GM12878 (cell line): ENCODE measurements at regions not wholly inside any gene's neighbourhood (a gene's known extent, or its start where the extent isn't known, plus 50 kb on each side); places are given as distances from the start of the nearest gene placed in this dataset.

ENCODE experiments used
- CEBPB ChIP-seq, 2 experiments: fragments of 150-350 bp in 1 of 2; IDR thresholded peaks; 2 replicates each; pipeline ENCODE4 v1.6.1; 2012 to 2014; ENCODE audit warnings: low read depth in 2 of 2, low read length in 2 of 2, borderline replicate concordance in 1 of 2, inconsistent platforms in 1 of 2
- CTCF ChIP-seq, 3 experiments: IDR thresholded peaks in 2 of 3; conservative IDR thresholded peaks in 1 of 3; 2 replicates each; pipeline ENCODE4 v1.5.1; 2011; ENCODE audit warnings: low read depth in 3 of 3, low read length in 3 of 3, mild to moderate bottlenecking in 3 of 3, control low read depth in 2 of 3, moderate library complexity in 2 of 3, inconsistent platforms in 1 of 3, mixed read lengths in 1 of 3; ENCODE audit not compliant: control insufficient read depth in 2 of 3, insufficient read depth in 1 of 3; ENCODE audit errors: extremely low read depth in 1 of 3
- GABPA ChIP-seq: IDR thresholded peaks from 2 replicates; pipeline ENCODE4 v1.6.1; 2014; ENCODE audit warnings: antibody characterized with exemption, low read depth, mild to moderate bottlenecking, inconsistent platforms
- POLR2AphosphoS5 ChIP-seq: IDR thresholded peaks from 2 replicates; pipeline ENCODE4 v1.6.1; 2011; ENCODE audit warnings: mild to moderate bottlenecking, low read length, inconsistent platforms
- PRDM15 ChIP-seq: fragments of 450-650 bp; formaldehyde crosslinking; IDR thresholded peaks from 2 replicates; pipeline ENCODE4 v1.4.0; 2020; ENCODE audit warnings: mild to moderate bottlenecking, moderate library complexity
- RBBP5 ChIP-seq: fragments of 200-600 bp; sonication (generic); conservative IDR thresholded peaks from 2 replicates; pipeline ENCODE4 v1.6.1; 2016
- SREBF2 ChIP-seq: IDR thresholded peaks from 2 replicates; pipeline ENCODE4 v1.6.1; 2012; ENCODE audit warnings: mild to moderate bottlenecking, low read length
- ZNF24 ChIP-seq: fragments of 450-650 bp; IDR thresholded peaks from 2 replicates; pipeline ENCODE4 v1.6.1; 2017; ENCODE audit warnings: antibody characterized with exemption, mild to moderate bottlenecking
- TF ChIP-seq, protein P1 (sequence below): IDR thresholded peaks from 2 replicates; pipeline ENCODE4 v1.6.1; 2012; ENCODE audit warnings: mild to moderate bottlenecking, low read depth, low read length

GRCh38 chr1:108050911-108051629 is 86.1 kb upstream of the VAV3 start:
- no peak for TF ChIP-seq CEBPB (IDR thresholded peaks at IDR 0.05; ENCODE audit: borderline replicate concordance in 1 of 2, low read depth in 2 of 2, low read length in 2 of 2)
- TF ChIP-seq, protein P1, sequence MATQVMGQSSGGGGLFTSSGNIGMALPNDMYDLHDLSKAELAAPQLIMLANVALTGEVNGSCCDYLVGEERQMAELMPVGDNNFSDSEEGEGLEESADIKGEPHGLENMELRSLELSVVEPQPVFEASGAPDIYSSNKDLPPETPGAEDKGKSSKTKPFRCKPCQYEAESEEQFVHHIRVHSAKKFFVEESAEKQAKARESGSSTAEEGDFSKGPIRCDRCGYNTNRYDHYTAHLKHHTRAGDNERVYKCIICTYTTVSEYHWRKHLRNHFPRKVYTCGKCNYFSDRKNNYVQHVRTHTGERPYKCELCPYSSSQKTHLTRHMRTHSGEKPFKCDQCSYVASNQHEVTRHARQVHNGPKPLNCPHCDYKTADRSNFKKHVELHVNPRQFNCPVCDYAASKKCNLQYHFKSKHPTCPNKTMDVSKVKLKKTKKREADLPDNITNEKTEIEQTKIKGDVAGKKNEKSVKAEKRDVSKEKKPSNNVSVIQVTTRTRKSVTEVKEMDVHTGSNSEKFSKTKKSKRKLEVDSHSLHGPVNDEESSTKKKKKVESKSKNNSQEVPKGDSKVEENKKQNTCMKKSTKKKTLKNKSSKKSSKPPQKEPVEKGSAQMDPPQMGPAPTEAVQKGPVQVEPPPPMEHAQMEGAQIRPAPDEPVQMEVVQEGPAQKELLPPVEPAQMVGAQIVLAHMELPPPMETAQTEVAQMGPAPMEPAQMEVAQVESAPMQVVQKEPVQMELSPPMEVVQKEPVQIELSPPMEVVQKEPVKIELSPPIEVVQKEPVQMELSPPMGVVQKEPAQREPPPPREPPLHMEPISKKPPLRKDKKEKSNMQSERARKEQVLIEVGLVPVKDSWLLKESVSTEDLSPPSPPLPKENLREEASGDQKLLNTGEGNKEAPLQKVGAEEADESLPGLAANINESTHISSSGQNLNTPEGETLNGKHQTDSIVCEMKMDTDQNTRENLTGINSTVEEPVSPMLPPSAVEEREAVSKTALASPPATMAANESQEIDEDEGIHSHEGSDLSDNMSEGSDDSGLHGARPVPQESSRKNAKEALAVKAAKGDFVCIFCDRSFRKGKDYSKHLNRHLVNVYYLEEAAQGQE = no peak
- TF ChIP-seq POLR2AphosphoS5 = no peak
- TF ChIP-seq SREBF2 = no peak
- no peak for TF ChIP-seq ZNF24
- no peak for TF ChIP-seq CTCF (IDR thresholded peaks at IDR 0.05 in 2 of 3, conservative IDR thresholded peaks at IDR 0.05 in 1 of 3; ENCODE audit: control insufficient read depth in 2 of 3, extremely low read depth in 1 of 3, insufficient read depth in 1 of 3, low read depth in 3 of 3, low read length in 3 of 3)
- TF ChIP-seq RBBP5 = no peak
- TF ChIP-seq PRDM15 = no peak
- TF ChIP-seq GABPA = no peak
